ENCODE measurements at regions not wholly inside any gene's neighbourhood (a gene's known extent, or its start where the extent isn't known, plus 50 kb on each side); places are given as distances from the start of the nearest gene placed in this dataset.

DNA sequence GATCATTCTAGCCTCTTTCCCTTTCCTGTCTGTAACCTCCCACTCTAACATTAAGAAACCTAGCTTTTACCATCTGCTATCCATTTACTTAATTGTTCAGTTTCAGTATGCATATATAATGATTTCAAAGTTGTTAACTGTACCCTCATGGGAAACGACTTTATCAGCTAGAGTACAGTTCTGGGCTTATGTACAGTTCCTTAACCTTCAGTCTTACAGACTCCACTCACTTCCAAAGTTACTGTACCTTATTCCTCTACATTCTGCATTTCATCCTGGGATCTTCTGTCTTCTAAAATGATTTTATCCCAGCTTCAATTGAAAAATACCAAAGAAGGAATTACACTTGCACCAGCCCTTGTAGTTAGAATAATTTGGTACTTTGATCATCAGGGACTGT lies 108.7 kb upstream of the KCNE2 start:
- no peaks in the 10 kb centered on the region for H4K20me1 ChIP-seq (ENCODE audit: control insufficient read depth, insufficient read depth, low read length, poor library complexity, severe bottlenecking)
- no peaks in the 10 kb centered on the region for H3K36me3 ChIP-seq (replicated peaks in 1 of 2; ENCODE audit: control extremely low read depth in 1 of 2, control insufficient read depth in 1 of 2, extremely low read depth in 1 of 2, insufficient read depth in 2 of 2, low read length in 1 of 2)
- no peaks in the 10 kb centered on the region for H3K4me1 ChIP-seq (ENCODE audit: control insufficient read depth in 2 of 2, insufficient read depth in 2 of 2, low read length in 2 of 2)
- H3K9ac ChIP-seq (ENCODE audit: low read length): no peak overlapping the region
- H3K4me2 ChIP-seq (replicated peaks; ENCODE audit: low read depth, low read length, poor library complexity, severe bottlenecking): no peak overlapping the region
- ATAC-seq (ENCODE audit: low read depth) (no peak), DNase-seq (no peak)
- H3K27ac ChIP-seq (ENCODE audit: low read length in 2 of 2): no peak overlapping the region
- Mint-ChIP-seq H3K4me3 (no peak overlapping the region), H3K4me1 (no peaks in the 10 kb centered on the region), H3K27ac (no peak overlapping the region), H3K9me3 (ENCODE audit: insufficient read depth) (peaks cover 7% of the 10 kb centered on the region), H3K27me3 (peaks cover 26% of the 10 kb centered on the region)
- H2AFZ ChIP-seq (ENCODE audit: insufficient read depth, low read depth, low read length, poor library complexity, severe bottlenecking): no peak overlapping the region
- no peaks in the 10 kb centered on the region for H3K79me2 ChIP-seq (ENCODE audit: control insufficient read depth, insufficient read depth, low read length)
- TF ChIP-seq, protein P1, sequence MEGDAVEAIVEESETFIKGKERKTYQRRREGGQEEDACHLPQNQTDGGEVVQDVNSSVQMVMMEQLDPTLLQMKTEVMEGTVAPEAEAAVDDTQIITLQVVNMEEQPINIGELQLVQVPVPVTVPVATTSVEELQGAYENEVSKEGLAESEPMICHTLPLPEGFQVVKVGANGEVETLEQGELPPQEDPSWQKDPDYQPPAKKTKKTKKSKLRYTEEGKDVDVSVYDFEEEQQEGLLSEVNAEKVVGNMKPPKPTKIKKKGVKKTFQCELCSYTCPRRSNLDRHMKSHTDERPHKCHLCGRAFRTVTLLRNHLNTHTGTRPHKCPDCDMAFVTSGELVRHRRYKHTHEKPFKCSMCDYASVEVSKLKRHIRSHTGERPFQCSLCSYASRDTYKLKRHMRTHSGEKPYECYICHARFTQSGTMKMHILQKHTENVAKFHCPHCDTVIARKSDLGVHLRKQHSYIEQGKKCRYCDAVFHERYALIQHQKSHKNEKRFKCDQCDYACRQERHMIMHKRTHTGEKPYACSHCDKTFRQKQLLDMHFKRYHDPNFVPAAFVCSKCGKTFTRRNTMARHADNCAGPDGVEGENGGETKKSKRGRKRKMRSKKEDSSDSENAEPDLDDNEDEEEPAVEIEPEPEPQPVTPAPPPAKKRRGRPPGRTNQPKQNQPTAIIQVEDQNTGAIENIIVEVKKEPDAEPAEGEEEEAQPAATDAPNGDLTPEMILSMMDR (IDR thresholded peaks at IDR 0.05): no peak
- TF ChIP-seq EZH2 (IDR thresholded peaks at IDR 0.05; ENCODE audit: borderline replicate concordance, insufficient read depth, low read depth, low read length, poor library complexity, severe bottlenecking): no peak
- peaks cover 0 to 4% (median 0%) of the 10 kb centered on the region in 4 experiments for H3K27me3 ChIP-seq (replicated peaks in 1 of 4; ENCODE audit: control extremely low read depth in 1 of 4, control insufficient read depth in 3 of 4, insufficient read depth in 4 of 4, low read length in 3 of 4)
- H3K9me3 ChIP-seq (ENCODE audit: control extremely low read depth in 1 of 3, control insufficient read depth in 2 of 3, insufficient read depth in 1 of 3, low read length in 2 of 3): peaks cover 6 to 12% (median 8%) of the 10 kb centered on the region in 3 donors
- intact Hi-C loops (cut with micrococcal nuclease): no loop called here
- ChIA-PET CTCF (no interaction called here), POLR2A (no interaction called here)
- H3K4me3 ChIP-seq (ENCODE audit: control extremely low read depth in 1 of 5, extremely low read depth in 1 of 5, insufficient read depth in 1 of 5, low read depth in 2 of 5, low read length in 4 of 5): no peak overlapping the region
- WGBS (ENCODE audit: insufficient coverage): 88% methylated on average over 1 of the region's 1 CpG

DNA sequence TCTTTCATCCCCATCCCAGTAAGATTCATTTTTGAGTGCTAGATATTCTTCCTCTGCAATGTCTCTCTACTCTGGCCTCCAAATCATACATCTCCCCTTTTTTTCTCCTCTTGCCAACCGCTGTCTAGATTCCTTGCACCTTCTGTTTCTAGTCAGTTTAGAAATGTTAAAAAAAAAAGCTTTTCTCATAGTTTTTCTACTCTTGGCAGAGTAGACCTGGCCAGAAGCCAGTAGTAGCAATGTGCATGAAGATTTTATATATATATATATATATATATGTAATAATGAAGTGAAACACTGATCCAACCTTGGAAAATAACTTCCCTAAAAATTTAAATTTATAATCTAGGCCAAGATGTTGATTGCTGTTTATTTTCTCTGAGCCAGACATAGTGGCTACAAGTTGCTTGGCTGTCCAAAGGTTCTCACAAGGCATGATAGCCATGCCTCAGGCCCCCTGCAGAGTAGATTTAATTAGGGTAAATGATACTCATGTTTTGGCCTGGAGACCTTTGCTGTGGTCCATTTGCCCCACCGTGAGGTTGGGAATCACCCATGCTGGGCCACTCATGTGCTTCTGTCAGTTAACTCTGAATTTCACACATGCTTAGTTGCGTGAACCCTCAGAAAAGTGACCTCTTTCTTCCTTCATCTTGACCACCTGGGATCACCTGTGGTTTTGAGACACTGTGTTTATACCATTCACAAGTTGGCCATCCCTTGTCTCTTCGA lies 103.4 kb upstream of the KCNE2 start:
- H3K9me3 ChIP-seq (ENCODE audit: control extremely low read depth in 1 of 3, control insufficient read depth in 2 of 3, insufficient read depth in 1 of 3, low read length in 2 of 3): peaks cover under 1 to 12% (median 2%) of the 10 kb centered on the region in 3 donors
- POLR2A ChIA-PET: no interaction called here
- WGBS (ENCODE audit: insufficient coverage): 93% methylated on average over 3 of the region's 4 CpGs
- no peaks in the 10 kb centered on the region for H3K4me1 Mint-ChIP-seq
- H3K27me3 ChIP-seq (replicated peaks in 1 of 4; ENCODE audit: control extremely low read depth in 1 of 4, control insufficient read depth in 3 of 4, insufficient read depth in 4 of 4, low read length in 3 of 4): peaks cover 0 to 6% (median 0%) of the 10 kb centered on the region in 4 experiments
- peaks cover 9% of the 10 kb centered on the region for H3K9me3 Mint-ChIP-seq (ENCODE audit: insufficient read depth)
- no peak overlapping the region for H3K4me3 Mint-ChIP-seq
- ATAC-seq (ENCODE audit: low read depth) (no peak), DNase-seq (no peak)
- no peak for TF ChIP-seq EZH2 (IDR thresholded peaks at IDR 0.05; ENCODE audit: borderline replicate concordance, insufficient read depth, low read depth, low read length, poor library complexity, severe bottlenecking)
- TF ChIP-seq, protein P1 (IDR thresholded peaks at IDR 0.05): no peak
- H3K9ac ChIP-seq (ENCODE audit: low read length): no peak overlapping the region
- H3K4me2 ChIP-seq (replicated peaks; ENCODE audit: low read depth, low read length, poor library complexity, severe bottlenecking): no peak overlapping the region
- H3K4me3 ChIP-seq (ENCODE audit: control extremely low read depth in 1 of 5, extremely low read depth in 1 of 5, insufficient read depth in 1 of 5, low read depth in 2 of 5, low read length in 4 of 5): no peak overlapping the region
- H3K27ac Mint-ChIP-seq: no peak overlapping the region
- intact Hi-C loops (cut with micrococcal nuclease): no loop called here
- no peaks in the 10 kb centered on the region for H3K79me2 ChIP-seq (ENCODE audit: control insufficient read depth, insufficient read depth, low read length)
- CTCF ChIA-PET: no interaction called here
- H3K27me3 Mint-ChIP-seq: peaks cover 22% of the 10 kb centered on the region
- no peak overlapping the region for H3K27ac ChIP-seq (ENCODE audit: low read length in 2 of 2)
- no peaks in the 10 kb centered on the region for H3K4me1 ChIP-seq (ENCODE audit: control insufficient read depth in 2 of 2, insufficient read depth in 2 of 2, low read length in 2 of 2)
- no peaks in the 10 kb centered on the region for H3K36me3 ChIP-seq (replicated peaks in 1 of 2; ENCODE audit: control extremely low read depth in 1 of 2, control insufficient read depth in 1 of 2, extremely low read depth in 1 of 2, insufficient read depth in 2 of 2, low read length in 1 of 2)
- H2AFZ ChIP-seq (ENCODE audit: insufficient read depth, low read depth, low read length, poor library complexity, severe bottlenecking): no peak overlapping the region
- H4K20me1 ChIP-seq (ENCODE audit: control insufficient read depth, insufficient read depth, low read length, poor library complexity, severe bottlenecking): no peaks in the 10 kb centered on the region

Data from B cell (primary cell).